NB4 (cell line): ENCODE measurements at regions not wholly inside any gene's neighbourhood (a gene's known extent, or its start where the extent isn't known, plus 50 kb on each side); places are given as distances from the start of the nearest gene placed in this dataset.

ENCODE experiments used
- MYC ChIP-seq: IDR thresholded peaks from 2 replicates; pipeline ENCODE4 v1.6.1; 2011; ENCODE audit warnings: low read depth, low read length
- POLR2A ChIP-seq: IDR thresholded peaks from 2 replicates; pipeline ENCODE4 v1.6.1; 2011; ENCODE audit warnings: mild to moderate bottlenecking; ENCODE audit not compliant: insufficient read length; ENCODE audit errors: extremely low read depth
- TF ChIP-seq, protein P1 (sequence below): IDR thresholded peaks from 2 replicates; pipeline ENCODE4 v1.6.1; 2011; ENCODE audit warnings: low read depth, low read length
- TF ChIP-seq, protein P2 (sequence below): IDR thresholded peaks from one replicate; pipeline ENCODE4 v1.5.1; 2012; ENCODE audit warnings: low read depth, low read length

DNA sequence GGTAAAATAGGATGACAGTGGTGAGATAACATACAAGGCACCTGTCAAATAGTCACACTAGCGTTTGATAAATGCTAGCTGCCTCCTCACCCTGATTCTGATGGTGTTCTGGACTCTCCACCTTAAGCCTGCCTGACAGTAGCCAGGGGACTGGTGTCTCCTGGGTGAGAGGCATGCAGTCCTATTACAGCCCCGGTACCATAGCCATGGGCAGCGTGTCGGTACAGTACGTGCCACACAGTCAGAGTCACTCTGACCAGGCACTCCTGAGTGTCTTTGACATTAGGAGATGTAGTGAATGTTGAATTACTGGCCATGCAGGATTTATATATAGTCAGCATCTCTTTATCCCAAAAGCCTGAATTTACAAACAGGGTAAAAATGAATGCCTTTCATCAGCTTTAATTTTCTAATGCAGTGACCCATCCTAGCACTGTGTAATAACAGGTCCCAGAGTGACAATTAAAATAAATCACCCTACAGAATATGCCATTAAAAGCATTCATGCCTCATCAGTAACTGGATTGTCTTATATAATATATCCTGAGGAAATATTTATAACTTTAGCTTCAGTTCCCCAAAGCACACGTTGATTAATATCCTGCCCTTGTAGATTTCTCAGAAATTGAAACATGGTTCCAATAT, 760.3 kb upstream of the SOX11 start:
- TF ChIP-seq, protein P1, sequence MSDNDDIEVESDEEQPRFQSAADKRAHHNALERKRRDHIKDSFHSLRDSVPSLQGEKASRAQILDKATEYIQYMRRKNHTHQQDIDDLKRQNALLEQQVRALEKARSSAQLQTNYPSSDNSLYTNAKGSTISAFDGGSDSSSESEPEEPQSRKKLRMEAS: no peak
- TF ChIP-seq, protein P2, sequence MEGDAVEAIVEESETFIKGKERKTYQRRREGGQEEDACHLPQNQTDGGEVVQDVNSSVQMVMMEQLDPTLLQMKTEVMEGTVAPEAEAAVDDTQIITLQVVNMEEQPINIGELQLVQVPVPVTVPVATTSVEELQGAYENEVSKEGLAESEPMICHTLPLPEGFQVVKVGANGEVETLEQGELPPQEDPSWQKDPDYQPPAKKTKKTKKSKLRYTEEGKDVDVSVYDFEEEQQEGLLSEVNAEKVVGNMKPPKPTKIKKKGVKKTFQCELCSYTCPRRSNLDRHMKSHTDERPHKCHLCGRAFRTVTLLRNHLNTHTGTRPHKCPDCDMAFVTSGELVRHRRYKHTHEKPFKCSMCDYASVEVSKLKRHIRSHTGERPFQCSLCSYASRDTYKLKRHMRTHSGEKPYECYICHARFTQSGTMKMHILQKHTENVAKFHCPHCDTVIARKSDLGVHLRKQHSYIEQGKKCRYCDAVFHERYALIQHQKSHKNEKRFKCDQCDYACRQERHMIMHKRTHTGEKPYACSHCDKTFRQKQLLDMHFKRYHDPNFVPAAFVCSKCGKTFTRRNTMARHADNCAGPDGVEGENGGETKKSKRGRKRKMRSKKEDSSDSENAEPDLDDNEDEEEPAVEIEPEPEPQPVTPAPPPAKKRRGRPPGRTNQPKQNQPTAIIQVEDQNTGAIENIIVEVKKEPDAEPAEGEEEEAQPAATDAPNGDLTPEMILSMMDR: no peak
- TF ChIP-seq POLR2A (no peak), MYC (no peak)
